RWPE2 (cell line): ENCODE measurements at regions not wholly inside any gene's neighbourhood (a gene's known extent, or its start where the extent isn't known, plus 50 kb on each side); places are given as distances from the start of the nearest gene placed in this dataset.

ENCODE experiments used
- ATAC-seq: fragments of 200-7000 bp; cut with Tn5 transposase; 3 replicates; pipeline ENCODE4 v1.9.1; 2021; ENCODE audit warnings: low read depth
- DNase-seq: peaks from one replicate; pipeline ENCODE4 v3.0.0-alpha.2; 2020; ENCODE audit warnings: low spot score
- H3K27ac ChIP-seq: fragments of 450-650 bp; 2 replicates; pipeline ENCODE4 v1.5.1; 2017; ENCODE audit warnings: mild to moderate bottlenecking; ENCODE audit not compliant: poor library complexity, severe bottlenecking
- H3K27me3 ChIP-seq: fragments of 250-450 bp; sonication (Bioruptor Pico); 2 replicates; pipeline ENCODE4 v1.5.1; 2021; ENCODE audit warnings: mild to moderate bottlenecking, moderate library complexity; ENCODE audit not compliant: insufficient read depth, poor library complexity, severe bottlenecking
- H3K36me3 ChIP-seq: fragments of 250-450 bp; sonication (Bioruptor Pico); 2 replicates; pipeline ENCODE4 v1.5.1; 2020; ENCODE audit warnings: low read depth, mild to moderate bottlenecking, moderate library complexity
- H3K4me1 ChIP-seq: fragments of 250-450 bp; sonication (Bioruptor Pico); 2 replicates; pipeline ENCODE4 v1.5.1; 2021; ENCODE audit warnings: mild to moderate bottlenecking, moderate library complexity; ENCODE audit not compliant: insufficient read depth, poor library complexity, severe bottlenecking
- H3K4me3 ChIP-seq: fragments of 250-450 bp; sonication (Bioruptor Pico); 2 replicates; pipeline ENCODE4 v1.5.1; 2021; ENCODE audit warnings: mild to moderate bottlenecking, moderate library complexity; ENCODE audit not compliant: severe bottlenecking
- H3K9me3 ChIP-seq: fragments of 250-450 bp; sonication (Bioruptor Pico); 2 replicates; pipeline ENCODE4 v1.5.1; 2021; ENCODE audit warnings: mild to moderate bottlenecking, moderate library complexity; ENCODE audit not compliant: severe bottlenecking
- CTCF ChIP-seq: fragments of 450-650 bp; IDR thresholded peaks from one replicate; pipeline ENCODE4 v1.5.1; 2017; ENCODE audit warnings: mild to moderate bottlenecking, moderate library complexity; ENCODE audit not compliant: poor library complexity, severe bottlenecking

GRCh38 chrX:150226223-150226965, 136.7 kb upstream of the MAMLD1 start:
- ATAC-seq = no peak
- Histone ChIP-seq H3K4me3 (no peak overlapping the region), H3K9me3 (no peaks in the 10 kb centered on the region), H3K4me1 (no peaks in the 10 kb centered on the region), H3K36me3 (no peaks in the 10 kb centered on the region), H3K27me3 (no peaks in the 10 kb centered on the region), H3K27ac (no peak overlapping the region)
- DNase-seq = no peak
- TF ChIP-seq CTCF = no peak

- no peaks in the 10 kb centered on the region for H3K36me3 ChIP-seq
- H3K27ac ChIP-seq = no peak overlapping the region
- no peak overlapping the region for H3K4me3 ChIP-seq
- H3K4me1 ChIP-seq = no peaks in the 10 kb centered on the region
- DNase-seq (no peak), ATAC-seq (no peak)
- no peaks in the 10 kb centered on the region for H3K9me3 ChIP-seq
- no peak for TF ChIP-seq CTCF
- no peaks in the 10 kb centered on the region for H3K27me3 ChIP-seq
Measured at GRCh38 chrX:150227321-150227860, 135.7 kb upstream of the MAMLD1 start.

GRCh38 chrX:150227873-150228410, 135.2 kb upstream of the MAMLD1 start:
- H3K27me3 ChIP-seq = no peaks in the 10 kb centered on the region
- H3K4me1 ChIP-seq = no peaks in the 10 kb centered on the region
- no peak for TF ChIP-seq CTCF
- H3K4me3 ChIP-seq = no peak overlapping the region
- no peaks in the 10 kb centered on the region for H3K9me3 ChIP-seq
- ATAC-seq (no peak), DNase-seq (no peak)
- H3K27ac ChIP-seq = no peak overlapping the region
- no peaks in the 10 kb centered on the region for H3K36me3 ChIP-seq

GRCh38 chrX:150228431-150228830, 134.7 kb upstream of the MAMLD1 start:
- Histone ChIP-seq H3K9me3 (no peaks in the 10 kb centered on the region), H3K4me3 (no peak overlapping the region), H3K36me3 (no peaks in the 10 kb centered on the region), H3K4me1 (no peaks in the 10 kb centered on the region), H3K27me3 (no peaks in the 10 kb centered on the region), H3K27ac (no peak overlapping the region)
- TF ChIP-seq CTCF = no peak
- DNase-seq = no peak
- no peak for ATAC-seq

GRCh38 chrX:150229030-150229429, 134.1 kb upstream of the MAMLD1 start:
- TF ChIP-seq CTCF = no peak
- Histone ChIP-seq H3K36me3 (no peaks in the 10 kb centered on the region), H3K4me3 (no peak overlapping the region), H3K27me3 (no peaks in the 10 kb centered on the region), H3K4me1 (no peaks in the 10 kb centered on the region), H3K27ac (no peak overlapping the region), H3K9me3 (no peaks in the 10 kb centered on the region)
- DNase-seq = no peak
- no peak for ATAC-seq
